ENCODE measurements at regions not wholly inside any gene's neighbourhood (a gene's known extent, or its start where the extent isn't known, plus 50 kb on each side); places are given as distances from the start of the nearest gene placed in this dataset.

DNA sequence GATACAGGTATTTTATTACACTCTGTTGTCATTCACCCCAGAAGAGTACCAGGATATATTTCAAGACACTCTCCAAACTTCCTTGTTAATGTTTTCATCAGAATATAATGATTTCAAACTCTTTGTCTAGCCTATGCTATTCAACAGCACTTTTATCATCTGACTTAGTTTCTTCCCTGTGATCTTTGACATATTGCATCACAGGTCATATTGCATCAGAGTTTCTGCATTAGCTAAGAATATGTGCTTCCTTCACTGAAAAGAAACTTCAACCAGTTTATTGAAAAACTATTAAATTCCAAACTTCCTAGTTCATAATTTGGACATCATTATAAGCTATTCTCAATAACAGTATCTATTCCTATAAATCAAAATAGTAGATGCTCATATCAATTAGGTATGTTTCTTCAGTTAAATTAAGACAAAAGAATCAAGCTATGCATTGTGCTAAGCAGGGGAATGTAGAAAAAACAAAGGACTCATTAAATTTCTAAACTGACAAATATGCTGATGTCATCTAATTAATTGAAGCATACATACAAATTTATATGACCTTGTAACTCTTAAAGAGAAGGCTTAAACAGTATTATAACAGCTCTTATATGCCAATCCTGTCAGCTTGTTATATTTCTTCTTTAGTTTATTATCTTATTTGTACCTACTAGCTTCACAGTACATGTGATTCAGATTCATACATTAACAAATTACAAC lies 361.8 kb upstream of the LUZP2 start:
- no peak for DNase-seq
- intact Hi-C loops (cut with DNase I) = no loop called here
- Histone ChIP-seq H3K27ac (no peak overlapping the region), H3K9me3 (no peaks in the 10 kb centered on the region), H3K4me1 (no peaks in the 10 kb centered on the region), H3K4me3 (no peak overlapping the region), H3K36me3 (no peaks in the 10 kb centered on the region), H3K27me3 (no peaks in the 10 kb centered on the region)
- TF ChIP-seq CTCF (IDR thresholded peaks at IDR 0.05) (no peak), POLR2A (IDR thresholded peaks at IDR 0.05) (no peak)
- ATAC-seq = no peak

DNA sequence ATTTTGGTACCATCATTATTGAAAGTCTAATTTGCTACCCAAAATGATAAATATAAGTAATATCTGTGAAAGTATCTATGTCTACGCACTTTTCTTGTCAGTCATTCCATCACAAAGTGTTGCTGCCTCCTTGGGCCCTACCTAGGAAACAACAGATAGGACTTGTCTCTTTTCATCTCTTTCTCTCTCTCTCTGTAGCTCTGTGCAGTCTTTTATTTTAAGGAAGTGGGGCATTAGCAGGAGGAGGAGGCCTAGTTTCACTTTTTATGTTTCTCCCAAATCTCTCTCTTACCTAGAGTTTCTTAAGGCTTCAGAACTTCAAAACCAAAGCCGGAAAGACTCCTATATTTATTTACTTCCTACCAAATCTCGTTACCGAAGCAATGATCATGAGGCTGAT lies 354.8 kb upstream of the LUZP2 start:
- no peak for DNase-seq
- Histone ChIP-seq H3K36me3 (no peaks in the 10 kb centered on the region), H3K27me3 (no peaks in the 10 kb centered on the region), H3K9me3 (peaks cover 0 to 12% (median 0%) of the 10 kb centered on the region in 12 donors), H3K4me3 (no peak overlapping the region), H3K27ac (no peak overlapping the region), H3K4me1 (no peaks in the 10 kb centered on the region)
- TF ChIP-seq CTCF (IDR thresholded peaks at IDR 0.05) (no peak), POLR2A (IDR thresholded peaks at IDR 0.05) (no peak)
- ATAC-seq = no peak
- intact Hi-C loops (cut with DNase I) = no loop called here
- WGBS, 4 donors = 74 to 83% (median 81%) methylated on average over 4 of the region's 4 CpGs

DNA sequence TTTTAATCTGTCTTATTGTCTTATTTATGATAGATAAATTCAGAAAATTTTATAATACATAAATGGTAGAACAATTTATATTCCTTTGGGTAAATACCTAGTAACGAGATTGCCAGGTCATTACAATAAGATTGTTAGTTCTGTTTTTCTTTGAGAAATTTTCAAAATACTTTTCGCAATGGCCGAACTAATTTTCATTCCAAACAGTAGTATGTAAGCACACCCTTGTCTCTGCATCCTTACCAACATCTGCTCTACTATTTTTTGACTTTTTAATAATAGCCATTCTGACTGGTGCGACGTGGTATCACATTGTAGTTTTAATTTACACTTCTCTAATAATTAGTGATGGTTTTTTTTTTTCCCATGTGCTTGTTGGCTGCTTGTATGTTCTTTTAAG lies 351.4 kb upstream of the LUZP2 start:
- no peak for DNase-seq
- 47 to 65% (median 58%) methylated on average over 5 of the region's 5 CpGs for WGBS, 4 donors

GRCh38 chr11:24153337-24153736 lies 343.5 kb upstream of the LUZP2 start:
- Histone ChIP-seq H3K27me3 (no peaks in the 10 kb centered on the region), H3K4me3 (no peak overlapping the region), H3K36me3 (no peaks in the 10 kb centered on the region), H3K4me1 (no peaks in the 10 kb centered on the region), H3K9me3 (peaks cover 0 to 6% (median 0%) of the 10 kb centered on the region in 12 donors), H3K27ac (no peak overlapping the region)
- TF ChIP-seq CTCF (IDR thresholded peaks at IDR 0.05) = no peak
- WGBS, 4 donors = 90 to 100% (median 95%) methylated on average over 1 of the region's 1 CpG
- ATAC-seq (no peak), DNase-seq (no peak)
- intact Hi-C loops (cut with DNase I) = no loop called here

More for the DNA sequence above, 351.4 kb upstream of the LUZP2 start:
- no peak for ATAC-seq
- TF ChIP-seq POLR2A (IDR thresholded peaks at IDR 0.05) = no peak
- TF ChIP-seq CTCF (IDR thresholded peaks at IDR 0.05) = no peak
- H3K27ac ChIP-seq = no peak overlapping the region
- H3K27me3 ChIP-seq = no peaks in the 10 kb centered on the region
- H3K9me3 ChIP-seq = peaks cover 0 to 12% (median 0%) of the 10 kb centered on the region in 12 donors
- no peak overlapping the region for H3K4me3 ChIP-seq
- H3K4me1 ChIP-seq = no peaks in the 10 kb centered on the region
- intact Hi-C loops (cut with DNase I) = no loop called here
- no peaks in the 10 kb centered on the region for H3K36me3 ChIP-seq
